HEK293 (cell line): ENCODE measurements at regions not wholly inside any gene's neighbourhood (a gene's known extent, or its start where the extent isn't known, plus 50 kb on each side); places are given as distances from the start of the nearest gene placed in this dataset.
"Not testable (repeated sequence)": the region's sequence is repeated elsewhere in the genome, so short reads cannot be mapped to it uniquely, and the experiment has no call there.

Experiments
- CTCF ChIA-PET: fragments of 350-600 bp; formaldehyde crosslinking; extraction: SDS; loops from one replicate; lab custom pipeline; 2021; ENCODE audit warnings: antibody characterized with exemption; lab: Yijun Ruan, JAX
- POLR2A ChIA-PET: fragments of 300-600 bp; formaldehyde crosslinking; extraction: SDS; loops from one replicate; lab custom pipeline; 2020; ENCODE audit warnings: antibody characterized with exemption, inconsistent platforms; lab: Yijun Ruan, JAX
- H3K27ac ChIP-seq: fragments of 200-500 bp; sonication (Bioruptor generic); 2 replicates; pipeline ENCODE4 v1.5.1; 2014; ENCODE audit warnings: low read depth, low read length, control low read depth, inconsistent platforms; ENCODE audit errors: extremely low read depth
- H3K36me3 ChIP-seq, 2 experiments: fragments of 200-500 bp in 1 of 2; sonication (Bioruptor generic) in 1 of 2; 1 replicate in 1 of 2; 2 replicates in 1 of 2; pipeline ENCODE4 v1.5.1; 2014 to 2017; ENCODE audit warnings: inconsistent platforms in 2 of 2, low read length in 2 of 2; ENCODE audit not compliant: control insufficient read depth in 2 of 2, insufficient read depth in 1 of 2
- H3K4me1 ChIP-seq: fragments of 200-500 bp; sonication (Bioruptor generic); 2 replicates; pipeline ENCODE4 v1.5.1; 2014; ENCODE audit warnings: mild to moderate bottlenecking, low read length, inconsistent platforms; ENCODE audit not compliant: control insufficient read depth, insufficient read depth
- H3K4me3 ChIP-seq: 2 replicates; pipeline ENCODE4 v1.5.1; 2011; ENCODE audit warnings: low read depth, mild to moderate bottlenecking, control low read depth, low read length, moderate library complexity
- H3K9me3 ChIP-seq: fragments of 200-500 bp; sonication (Bioruptor generic); 2 replicates; pipeline ENCODE4 v1.5.1; 2014; ENCODE audit warnings: low read depth, low read length, inconsistent platforms; ENCODE audit not compliant: control insufficient read depth, insufficient read depth
- BCL11A ChIP-seq: fragments of 450-650 bp; formaldehyde crosslinking; IDR thresholded peaks from 2 replicates; pipeline ENCODE4 v1.5.1; 2016; ENCODE audit warnings: low read depth, missing biosample characterization, missing genetic modification characterization
- IKZF3 ChIP-seq: fragments of 450-650 bp; IDR thresholded peaks from 2 replicates; pipeline ENCODE4 v1.5.0; 2018; ENCODE audit warnings: missing biosample characterization, mild to moderate bottlenecking, missing genetic modification characterization, moderate library complexity
- KLF7 ChIP-seq: fragments of 450-650 bp; formaldehyde crosslinking; IDR thresholded peaks from 2 replicates; pipeline ENCODE4 v1.5.1; 2016; ENCODE audit warnings: missing biosample characterization, missing genetic modification characterization, borderline replicate concordance
- OSR2 ChIP-seq: fragments of 450-650 bp; formaldehyde crosslinking; IDR thresholded peaks from 2 replicates; pipeline ENCODE4 v1.5.1; 2016; ENCODE audit warnings: missing biosample characterization, missing genetic modification characterization
- OVOL3 ChIP-seq: fragments of 450-650 bp; formaldehyde crosslinking; IDR thresholded peaks from 2 replicates; pipeline ENCODE4 v1.5.1; 2016; ENCODE audit warnings: missing biosample characterization, missing genetic modification characterization
- ZBTB21 ChIP-seq: fragments of 450-650 bp; formaldehyde crosslinking; IDR thresholded peaks from 2 replicates; pipeline ENCODE4 v1.5.1; 2017; ENCODE audit warnings: missing biosample characterization, missing genetic modification characterization
- ZBTB49 ChIP-seq: fragments of 450-650 bp; formaldehyde crosslinking; IDR thresholded peaks from 2 replicates; pipeline ENCODE4 v1.5.1; 2016; ENCODE audit warnings: missing biosample characterization, missing genetic modification characterization, low read depth
- ZFP69B ChIP-seq: fragments of 450-650 bp; formaldehyde crosslinking; IDR thresholded peaks from 2 replicates; pipeline ENCODE4 v1.5.1; 2016; ENCODE audit warnings: missing biosample characterization, missing genetic modification characterization
- ZNF132 ChIP-seq: fragments of 450-650 bp; formaldehyde crosslinking; IDR thresholded peaks from 2 replicates; pipeline ENCODE4 v1.5.1; 2017; ENCODE audit warnings: missing biosample characterization, missing genetic modification characterization, borderline replicate concordance
- ZNF184 ChIP-seq: fragments of 450-650 bp; IDR thresholded peaks from 2 replicates; pipeline ENCODE4 v1.5.1; 2018; ENCODE audit warnings: missing biosample characterization, mild to moderate bottlenecking, missing genetic modification characterization
- ZNF248 ChIP-seq: fragments of 450-650 bp; formaldehyde crosslinking; IDR thresholded peaks from 2 replicates; pipeline ENCODE4 v1.5.1; 2017; ENCODE audit warnings: missing biosample characterization, missing genetic modification characterization
- ZNF302 ChIP-seq: fragments of 450-650 bp; formaldehyde crosslinking; IDR thresholded peaks from 2 replicates; pipeline ENCODE4 v1.5.1; 2016; ENCODE audit warnings: missing biosample characterization, missing genetic modification characterization, low read depth
- ZNF48 ChIP-seq: fragments of 450-650 bp; formaldehyde crosslinking; IDR thresholded peaks from 2 replicates; pipeline ENCODE4 v1.5.1; 2016; ENCODE audit warnings: missing biosample characterization, missing genetic modification characterization
- ZNF548 ChIP-seq: fragments of 450-650 bp; formaldehyde crosslinking; IDR thresholded peaks from 2 replicates; pipeline ENCODE4 v1.5.1; 2016; ENCODE audit warnings: missing biosample characterization, missing genetic modification characterization
- ZNF561 ChIP-seq: fragments of 450-650 bp; IDR thresholded peaks from 2 replicates; pipeline ENCODE4 v1.5.1; 2018; ENCODE audit warnings: missing biosample characterization, missing genetic modification characterization, borderline replicate concordance
- ZNF664 ChIP-seq: fragments of 450-650 bp; formaldehyde crosslinking; IDR thresholded peaks from 2 replicates; pipeline ENCODE4 v1.5.1; 2016; ENCODE audit warnings: missing biosample characterization, missing genetic modification characterization
- ZNF670 ChIP-seq: fragments of 450-650 bp; formaldehyde crosslinking; IDR thresholded peaks from 2 replicates; pipeline ENCODE4 v1.5.1; 2016; ENCODE audit warnings: missing biosample characterization, missing genetic modification characterization, low read depth
- ZNF701 ChIP-seq: fragments of 450-650 bp; formaldehyde crosslinking; IDR thresholded peaks from 2 replicates; pipeline ENCODE4 v1.5.1; 2016; ENCODE audit warnings: missing biosample characterization, missing genetic modification characterization
- ZNF707 ChIP-seq: fragments of 450-650 bp; formaldehyde crosslinking; IDR thresholded peaks from 2 replicates; pipeline ENCODE4 v1.5.1; 2016; ENCODE audit warnings: missing biosample characterization, missing genetic modification characterization
- ZSCAN18 ChIP-seq: fragments of 450-650 bp; formaldehyde crosslinking; IDR thresholded peaks from 2 replicates; pipeline ENCODE4 v1.5.1; 2016; ENCODE audit warnings: missing biosample characterization, missing genetic modification characterization
- ZSCAN30 ChIP-seq: fragments of 450-650 bp; IDR thresholded peaks from 2 replicates; pipeline ENCODE4 v1.5.1; 2018; ENCODE audit warnings: missing biosample characterization, mild to moderate bottlenecking, missing genetic modification characterization, moderate library complexity
- TF ChIP-seq, protein P1 (sequence below): fragments of 450-650 bp; formaldehyde crosslinking; IDR thresholded peaks from 2 replicates; pipeline ENCODE4 v1.5.1; 2016; ENCODE audit warnings: missing biosample characterization, missing genetic modification characterization
- TF ChIP-seq, protein P2 (sequence below): fragments of 450-650 bp; formaldehyde crosslinking; IDR thresholded peaks from 2 replicates; pipeline ENCODE4 v1.5.1; 2016; ENCODE audit warnings: missing biosample characterization, missing genetic modification characterization

- no peaks in the 10 kb centered on the region for H3K36me3 ChIP-seq
- POLR2A ChIA-PET, result no interaction called here
- no peak overlapping the region for H3K4me3 ChIP-seq
- no peaks in the 10 kb centered on the region for H3K4me1 ChIP-seq
- TF ChIP-seq BCL11A (tag by site-specific recombination) (no peak), OSR2 (no peak), ZNF302 (tag by site-specific recombination) (no peak), ZBTB21 (tag by site-specific recombination) (no peak), ZNF132 (tag by site-specific recombination) (no peak), ZNF561 (tag by site-specific recombination) (no peak), ZSCAN18 (tag by site-specific recombination) (no peak), ZFP69B (no peak), ZSCAN30 (tag by site-specific recombination) (no peak), ZNF48 (tag by site-specific recombination) (no peak), ZNF670 (no peak), OVOL3 (tag by site-specific recombination) (no peak), ZNF184 (tag by site-specific recombination) (no peak), ZNF664 (tag by site-specific recombination) (no peak)
- TF ChIP-seq, protein P1, sequence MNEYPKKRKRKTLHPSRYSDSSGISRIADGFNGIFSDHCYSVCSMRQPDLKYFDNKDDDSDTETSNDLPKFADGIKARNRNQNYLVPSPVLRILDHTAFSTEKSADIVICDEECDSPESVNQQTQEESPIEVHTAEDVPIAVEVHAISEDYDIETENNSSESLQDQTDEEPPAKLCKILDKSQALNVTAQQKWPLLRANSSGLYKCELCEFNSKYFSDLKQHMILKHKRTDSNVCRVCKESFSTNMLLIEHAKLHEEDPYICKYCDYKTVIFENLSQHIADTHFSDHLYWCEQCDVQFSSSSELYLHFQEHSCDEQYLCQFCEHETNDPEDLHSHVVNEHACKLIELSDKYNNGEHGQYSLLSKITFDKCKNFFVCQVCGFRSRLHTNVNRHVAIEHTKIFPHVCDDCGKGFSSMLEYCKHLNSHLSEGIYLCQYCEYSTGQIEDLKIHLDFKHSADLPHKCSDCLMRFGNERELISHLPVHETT (tag by site-specific recombination), result no peak
- H3K27ac ChIP-seq, result no peak overlapping the region
- CTCF ChIA-PET, result no interaction called here
- no peaks in the 10 kb centered on the region for H3K9me3 ChIP-seq
Measured at GRCh38 chrX:124769166-124769565, 422.8 kb downstream of the SH2D1A start.

DNA sequence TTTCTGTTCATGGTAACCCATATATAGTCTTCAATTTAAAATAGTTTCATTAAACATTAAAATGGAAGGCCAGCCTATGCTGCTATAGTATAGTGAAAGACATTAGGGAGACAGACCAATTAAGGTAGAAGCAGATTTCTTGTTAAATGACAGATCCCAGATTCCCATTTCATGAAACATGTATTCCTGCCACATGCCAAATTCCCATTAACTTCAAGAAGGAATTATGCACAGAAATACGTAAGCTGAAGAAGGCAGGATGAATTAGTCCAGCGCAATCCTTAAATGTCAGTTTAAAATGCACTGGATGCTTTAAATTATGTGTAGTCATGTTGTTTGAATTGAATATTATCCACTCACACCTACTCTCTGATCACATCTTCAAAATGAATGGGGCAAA lies 424.9 kb downstream of the SH2D1A start:
- ChIA-PET CTCF (no interaction called here), POLR2A (no interaction called here)
- no peaks in the 10 kb centered on the region for H3K36me3 ChIP-seq
- no peak overlapping the region for H3K27ac ChIP-seq
- TF ChIP-seq OSR2, result no peak
- TF ChIP-seq, protein P2, sequence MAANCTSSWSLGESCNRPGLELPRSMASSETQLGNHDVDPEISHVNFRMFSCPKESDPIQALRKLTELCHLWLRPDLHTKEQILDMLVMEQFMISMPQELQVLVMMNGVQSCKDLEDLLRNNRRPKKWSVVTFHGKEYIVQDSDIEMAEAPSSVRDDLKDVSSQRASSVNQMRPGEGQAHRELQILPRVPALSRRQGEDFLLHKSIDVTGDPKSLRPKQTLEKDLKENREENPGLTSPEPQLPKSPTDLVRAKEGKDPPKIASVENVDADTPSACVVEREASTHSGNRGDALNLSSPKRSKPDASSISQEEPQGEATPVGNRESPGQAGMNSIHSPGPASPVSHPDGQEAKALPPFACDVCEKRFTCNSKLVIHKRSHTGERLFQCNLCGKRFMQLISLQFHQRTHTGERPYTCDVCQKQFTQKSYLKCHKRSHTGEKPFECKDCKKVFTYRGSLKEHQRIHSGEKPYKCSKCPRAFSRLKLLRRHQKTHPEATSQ (tag by site-specific recombination), result no peak
- TF ChIP-seq KLF7 (tag by site-specific recombination), result no peak
- TF ChIP-seq ZNF561 (tag by site-specific recombination), result no peak
- TF ChIP-seq IKZF3 (tag by site-specific recombination), result no peak
- no peak for TF ChIP-seq ZNF548 (tag by site-specific recombination)
- no peak for TF ChIP-seq ZBTB49 (tag by site-specific recombination)
- TF ChIP-seq ZNF248, result no peak
- TF ChIP-seq ZNF701 (tag by site-specific recombination), result no peak
- no peak for TF ChIP-seq ZNF707 (tag by site-specific recombination)
- H3K4me1 ChIP-seq, result no peaks in the 10 kb centered on the region
- H3K4me3 ChIP-seq, result no peak overlapping the region
- no peaks in the 10 kb centered on the region for H3K9me3 ChIP-seq

GRCh38 chrX:124788253-124788652 lies 441.9 kb downstream of the SH2D1A start:
- POLR2A ChIA-PET, H3K4me3 ChIP-seq, H3K9me3 ChIP-seq, H3K36me3 ChIP-seq, H3K27ac ChIP-seq, H3K4me1 ChIP-seq: not testable (repeated sequence)
- CTCF ChIA-PET, result interaction anchor here (1.5 kb wide), 1 partner anchor 8 kb away, joined by 3 read pairs; no protein-coding TSS in a partner anchor

GRCh38 chrX:124789874-124790273 lies 443.5 kb downstream of the SH2D1A start:
- H3K27ac ChIP-seq, H3K4me3 ChIP-seq, H3K9me3 ChIP-seq, POLR2A ChIA-PET, H3K4me1 ChIP-seq, CTCF ChIA-PET, H3K36me3 ChIP-seq: not testable (repeated sequence)
